CD4-positive, alpha-beta T cell treated with Interleukin-12 subunit alpha and Interleukin-12 subunit beta, for 1 hour (primary cell): ENCODE measurements at regions not wholly inside any gene's neighbourhood (a gene's known extent, or its start where the extent isn't known, plus 50 kb on each side); places are given as distances from the start of the nearest gene placed in this dataset.

Source experiments
- DNase-seq: peaks from one replicate; pipeline ENCODE4 v3.0.0-alpha.2; 2020

GRCh38 chr5:15256485-15256884, 243.5 kb upstream of the FBXL7 start:
- no peak for DNase-seq

- no peak for DNase-seq
Observed at GRCh38 chr5:15255576-15255975, 244.4 kb upstream of the FBXL7 start.

GRCh38 chr5:15254607-15255006, 245.4 kb upstream of the FBXL7 start:
- no peak for DNase-seq

- DNase-seq: no peak
Observed at GRCh38 chr5:15252331-15252730, 247.6 kb upstream of the FBXL7 start.

GRCh38 chr5:15249152-15249551, 250.8 kb upstream of the FBXL7 start:
- DNase-seq: no peak

- DNase-seq: no peak
Observed at GRCh38 chr5:15248731-15249130, 251.2 kb upstream of the FBXL7 start.

GRCh38 chr5:15245913-15246312, 254.1 kb upstream of the FBXL7 start:
- DNase-seq: no peak

- no peak for DNase-seq
Observed at GRCh38 chr5:15243301-15244020, 256.5 kb upstream of the FBXL7 start.

- DNase-seq: no peak
Observed at GRCh38 chr5:15241216-15241821, 258.7 kb upstream of the FBXL7 start.

GRCh38 chr5:15238006-15238405, 262.0 kb upstream of the FBXL7 start:
- DNase-seq: no peak

GRCh38 chr5:15236911-15237508, 263.0 kb upstream of the FBXL7 start:
- no peak for DNase-seq

- no peak for DNase-seq
Observed at GRCh38 chr5:15234911-15235310, 265.1 kb upstream of the FBXL7 start.

GRCh38 chr5:15234366-15234765, 265.6 kb upstream of the FBXL7 start:
- DNase-seq: no peak

GRCh38 chr5:15233566-15233965, 266.4 kb upstream of the FBXL7 start:
- no peak for DNase-seq

GRCh38 chr5:15222156-15222555, 277.8 kb upstream of the FBXL7 start:
- no peak for DNase-seq

GRCh38 chr5:15220642-15221173, 279.3 kb upstream of the FBXL7 start:
- DNase-seq: no peak

GRCh38 chr5:15215056-15215455, 284.9 kb upstream of the FBXL7 start:
- no peak for DNase-seq

GRCh38 chr5:15214010-15214409, 286.0 kb upstream of the FBXL7 start:
- no peak for DNase-seq

- no peak for DNase-seq
Observed at GRCh38 chr5:15209053-15209762, 290.8 kb upstream of the FBXL7 start.

- no peak for DNase-seq
Observed at GRCh38 chr5:15206133-15206532, 293.8 kb upstream of the FBXL7 start.

GRCh38 chr5:15203376-15203775, 296.6 kb upstream of the FBXL7 start:
- no peak for DNase-seq

GRCh38 chr5:15191012-15191411, 309.0 kb upstream of the FBXL7 start:
- DNase-seq: no peak

GRCh38 chr5:15183520-15183919, 311.9 kb upstream of the ANKH start:
- DNase-seq: no peak

GRCh38 chr5:15170173-15170572, 298.6 kb upstream of the ANKH start:
- DNase-seq: no peak
